ENCODE measurements at regions not wholly inside any gene's neighbourhood (a gene's known extent, or its start where the extent isn't known, plus 50 kb on each side); places are given as distances from the start of the nearest gene placed in this dataset.

DNA sequence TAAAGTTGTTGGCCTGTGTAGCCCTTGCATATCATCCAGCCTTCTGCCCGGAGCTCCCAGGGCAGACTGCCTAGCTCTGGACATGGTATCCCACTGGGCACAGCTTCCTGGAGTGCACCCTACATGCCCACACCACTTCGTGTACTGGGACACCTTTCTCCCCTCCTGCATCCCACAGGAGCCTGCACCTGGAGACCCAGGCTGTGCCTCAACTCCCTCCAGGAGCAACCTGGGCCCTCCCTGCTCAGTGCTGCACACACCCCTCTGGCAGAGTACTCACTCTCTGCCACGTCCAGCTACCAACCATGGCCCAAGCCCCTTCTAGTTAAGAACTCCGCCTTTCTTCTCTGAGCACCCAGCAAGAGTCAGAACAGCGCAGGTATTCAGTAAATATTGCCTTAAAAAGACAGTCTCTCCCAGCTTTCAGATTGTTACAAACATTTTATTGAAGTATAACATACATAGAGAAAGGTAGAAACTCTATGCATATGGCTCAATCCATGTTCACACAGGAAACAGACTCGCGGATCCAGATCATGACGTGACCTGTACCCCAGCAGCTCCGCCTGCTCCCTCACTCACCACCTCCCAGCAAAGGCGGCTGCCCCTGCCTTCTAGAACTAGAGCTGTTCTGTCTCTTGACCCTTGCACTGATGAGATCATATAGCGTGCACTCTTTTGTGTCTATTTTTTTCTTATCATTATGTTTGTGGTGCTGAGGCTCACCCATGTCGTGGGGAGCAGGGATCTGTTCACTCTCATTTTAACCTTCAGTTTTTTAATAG is 98.4 kb upstream of the MYCN start:
- TF ChIP-seq, protein P1, sequence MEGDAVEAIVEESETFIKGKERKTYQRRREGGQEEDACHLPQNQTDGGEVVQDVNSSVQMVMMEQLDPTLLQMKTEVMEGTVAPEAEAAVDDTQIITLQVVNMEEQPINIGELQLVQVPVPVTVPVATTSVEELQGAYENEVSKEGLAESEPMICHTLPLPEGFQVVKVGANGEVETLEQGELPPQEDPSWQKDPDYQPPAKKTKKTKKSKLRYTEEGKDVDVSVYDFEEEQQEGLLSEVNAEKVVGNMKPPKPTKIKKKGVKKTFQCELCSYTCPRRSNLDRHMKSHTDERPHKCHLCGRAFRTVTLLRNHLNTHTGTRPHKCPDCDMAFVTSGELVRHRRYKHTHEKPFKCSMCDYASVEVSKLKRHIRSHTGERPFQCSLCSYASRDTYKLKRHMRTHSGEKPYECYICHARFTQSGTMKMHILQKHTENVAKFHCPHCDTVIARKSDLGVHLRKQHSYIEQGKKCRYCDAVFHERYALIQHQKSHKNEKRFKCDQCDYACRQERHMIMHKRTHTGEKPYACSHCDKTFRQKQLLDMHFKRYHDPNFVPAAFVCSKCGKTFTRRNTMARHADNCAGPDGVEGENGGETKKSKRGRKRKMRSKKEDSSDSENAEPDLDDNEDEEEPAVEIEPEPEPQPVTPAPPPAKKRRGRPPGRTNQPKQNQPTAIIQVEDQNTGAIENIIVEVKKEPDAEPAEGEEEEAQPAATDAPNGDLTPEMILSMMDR (IDR thresholded peaks at IDR 0.05): no peak
- TF ChIP-seq POLR2A (IDR thresholded peaks at IDR 0.05): no peak

Data from right lobe of liver (tissue), 4 donors.